SK-N-SH treated with all-trans-retinoic acid at 6 μM for 48 hours (cell line): ENCODE measurements at regions not wholly inside any gene's neighbourhood (a gene's known extent, or its start where the extent isn't known, plus 50 kb on each side); places are given as distances from the start of the nearest gene placed in this dataset.

Source experiments
- ATAC-seq: fragments of 200-7000 bp; cut with Tn5 transposase; 3 replicates; pipeline ENCODE4 v1.9.1; 2020; ENCODE audit warnings: mild to moderate bottlenecking, moderate library complexity
- ARNTL ChIP-seq: fragments of 450-650 bp; formaldehyde crosslinking; IDR thresholded peaks from 2 replicates; pipeline ENCODE4 v1.5.0; 2020; ENCODE audit warnings: low read depth, mild to moderate bottlenecking, moderate library complexity, borderline replicate concordance
- BACH2 ChIP-seq: fragments of 250-450 bp; sonication (Bioruptor Pico); IDR thresholded peaks from 2 replicates; pipeline ENCODE4 v1.9.0; 2021; ENCODE audit warnings: mild to moderate bottlenecking, borderline replicate concordance
- ESRRG ChIP-seq: fragments of 250-450 bp; sonication (Bioruptor Pico); IDR thresholded peaks from 2 replicates; pipeline ENCODE4 v1.6.1; 2021; ENCODE audit warnings: mild to moderate bottlenecking
- GLIS3 ChIP-seq: fragments of 250-450 bp; sonication (Bioruptor Pico); IDR thresholded peaks from 2 replicates; pipeline ENCODE4 v1.5.0; 2020; ENCODE audit warnings: mild to moderate bottlenecking, moderate library complexity
- ISL1 ChIP-seq: fragments of 250-450 bp; sonication (Bioruptor Pico); IDR thresholded peaks from 2 replicates; pipeline ENCODE4 v2.1.2; 2022; ENCODE audit warnings: mild to moderate bottlenecking, moderate library complexity
- OSR1 ChIP-seq: fragments of 250-450 bp; sonication (Bioruptor Pico); IDR thresholded peaks from 2 replicates; pipeline ENCODE4 v1.8.0; 2022; ENCODE audit warnings: moderate library complexity, mild to moderate bottlenecking, inconsistent platforms
- PPARA ChIP-seq: fragments of 250-450 bp; sonication (Bioruptor Pico); IDR thresholded peaks from 2 replicates; pipeline ENCODE4 v1.5.0; 2020; ENCODE audit warnings: mild to moderate bottlenecking, borderline replicate concordance
- RARB ChIP-seq: fragments of 250-450 bp; sonication (Bioruptor Pico); IDR thresholded peaks from 2 replicates; pipeline ENCODE4 v1.8.0; 2021; ENCODE audit warnings: mild to moderate bottlenecking, moderate library complexity
- SNAI2 ChIP-seq: fragments of 250-450 bp; sonication (Bioruptor Pico); IDR thresholded peaks from 2 replicates; pipeline ENCODE4 v1.5.0; 2020; ENCODE audit warnings: mild to moderate bottlenecking, moderate library complexity
- TCF4 ChIP-seq: fragments of 250-450 bp; sonication (Bioruptor Pico); IDR thresholded peaks from 2 replicates; pipeline ENCODE4 v1.8.0; 2021; ENCODE audit warnings: mild to moderate bottlenecking, moderate library complexity, borderline replicate concordance
- TOX ChIP-seq: fragments of 250-450 bp; sonication (Bioruptor Pico); IDR thresholded peaks from 2 replicates; pipeline ENCODE4 v1.8.0; 2021; ENCODE audit warnings: mild to moderate bottlenecking, moderate library complexity, borderline replicate concordance
- ZC3H10 ChIP-seq: fragments of 250-450 bp; sonication (Bioruptor Pico); IDR thresholded peaks from 2 replicates; pipeline ENCODE4 v1.5.1; 2021; ENCODE audit warnings: mild to moderate bottlenecking, moderate library complexity
- ZFP3 ChIP-seq: fragments of 250-450 bp; sonication (Bioruptor Pico); IDR thresholded peaks from 2 replicates; pipeline ENCODE4 v1.5.0; 2020; ENCODE audit warnings: mild to moderate bottlenecking, moderate library complexity
- ZFP30 ChIP-seq: fragments of 450-650 bp; formaldehyde crosslinking; IDR thresholded peaks from 2 replicates; pipeline ENCODE4 v1.5.0; 2022; ENCODE audit warnings: mild to moderate bottlenecking, moderate library complexity
- ZNF565 ChIP-seq: fragments of 450-650 bp; formaldehyde crosslinking; conservative IDR thresholded peaks from 2 replicates; pipeline ENCODE4 v1.5.0; 2020; ENCODE audit warnings: low read depth, mild to moderate bottlenecking, moderate library complexity
- ZNF70 ChIP-seq: fragments of 450-650 bp; formaldehyde crosslinking; IDR thresholded peaks from 2 replicates; pipeline ENCODE4 v1.5.0; 2020; ENCODE audit warnings: mild to moderate bottlenecking, moderate library complexity
- ZNF8 ChIP-seq: fragments of 450-650 bp; formaldehyde crosslinking; IDR thresholded peaks from 2 replicates; pipeline ENCODE4 v1.5.0; 2020; ENCODE audit warnings: mild to moderate bottlenecking, moderate library complexity
- TF ChIP-seq, protein P1 (sequence below): fragments of 250-450 bp; sonication (Bioruptor Pico); IDR thresholded peaks from 2 replicates; pipeline ENCODE4 v1.5.0; 2020; ENCODE audit warnings: mild to moderate bottlenecking, moderate library complexity
- TF ChIP-seq, protein P2 (sequence below): fragments of 250-450 bp; sonication (Bioruptor Pico); IDR thresholded peaks from 2 replicates; pipeline ENCODE4 v1.5.1; 2020; ENCODE audit warnings: low read depth, mild to moderate bottlenecking, moderate library complexity
- TF ChIP-seq, protein P3 (sequence below): fragments of 250-450 bp; sonication (Bioruptor Pico); IDR thresholded peaks from 2 replicates; pipeline ENCODE4 v1.8.0; 2021; ENCODE audit warnings: low read depth, mild to moderate bottlenecking, moderate library complexity, borderline replicate concordance
- TF ChIP-seq, protein P4 (sequence below): fragments of 250-450 bp; sonication (Bioruptor Pico); IDR thresholded peaks from 2 replicates; pipeline ENCODE4 v1.8.0; 2020; ENCODE audit warnings: mild to moderate bottlenecking, moderate library complexity, borderline replicate concordance

DNA sequence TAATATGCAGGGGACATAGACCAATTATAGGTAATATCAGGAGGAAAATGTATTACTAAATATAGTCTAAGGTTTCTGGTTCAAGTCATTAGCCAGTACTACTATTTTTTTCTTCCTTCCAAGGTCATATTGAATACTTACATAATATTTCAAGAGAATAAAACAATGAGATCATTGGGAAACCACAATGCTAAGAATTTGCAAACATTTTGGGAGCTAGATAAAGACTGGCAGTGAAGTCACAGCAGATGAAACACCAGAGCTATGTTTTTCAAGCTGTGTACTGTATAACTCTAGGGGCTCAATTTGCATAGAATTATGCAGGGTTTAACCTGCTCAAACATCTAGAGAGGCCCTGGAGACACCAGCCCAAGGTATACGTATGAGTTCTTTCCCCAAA is 80.5 kb upstream of the KCNH7 start:
- no peak for TF ChIP-seq ZNF565 (CRISPR knock-in tag)
- TF ChIP-seq, all 23 proteins: peak for 0
- no peak for ATAC-seq

DNA sequence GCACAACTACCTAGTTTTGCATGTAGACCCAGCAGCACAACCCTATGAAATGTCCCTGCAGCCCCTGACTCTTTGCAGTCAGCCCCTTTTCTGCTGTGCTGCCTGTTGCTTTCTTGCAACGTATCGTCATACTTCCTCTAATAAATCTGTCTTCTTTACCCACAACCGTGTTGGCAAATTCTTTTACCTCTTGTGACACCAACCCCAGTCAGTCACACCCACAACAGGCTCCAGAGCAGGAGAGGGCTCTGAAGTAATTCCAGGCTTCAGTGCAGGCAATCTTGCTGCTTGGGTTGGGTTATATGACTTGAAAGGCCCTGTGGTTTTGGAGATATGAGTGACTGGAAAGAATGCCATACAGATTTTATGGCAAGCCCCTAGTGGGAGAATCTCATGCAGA is 79.1 kb upstream of the KCNH7 start:
- no peak for ATAC-seq
- TF ChIP-seq ISL1 (CRISPR knock-in tag) (no peak), OSR1 (CRISPR knock-in tag) (no peak), RARB (CRISPR knock-in tag) (no peak), ZNF70 (CRISPR knock-in tag) (no peak), ESRRG (CRISPR knock-in tag) (no peak), ZFP3 (CRISPR knock-in tag) (no peak), TOX (no peak)
- TF ChIP-seq, protein P1, sequence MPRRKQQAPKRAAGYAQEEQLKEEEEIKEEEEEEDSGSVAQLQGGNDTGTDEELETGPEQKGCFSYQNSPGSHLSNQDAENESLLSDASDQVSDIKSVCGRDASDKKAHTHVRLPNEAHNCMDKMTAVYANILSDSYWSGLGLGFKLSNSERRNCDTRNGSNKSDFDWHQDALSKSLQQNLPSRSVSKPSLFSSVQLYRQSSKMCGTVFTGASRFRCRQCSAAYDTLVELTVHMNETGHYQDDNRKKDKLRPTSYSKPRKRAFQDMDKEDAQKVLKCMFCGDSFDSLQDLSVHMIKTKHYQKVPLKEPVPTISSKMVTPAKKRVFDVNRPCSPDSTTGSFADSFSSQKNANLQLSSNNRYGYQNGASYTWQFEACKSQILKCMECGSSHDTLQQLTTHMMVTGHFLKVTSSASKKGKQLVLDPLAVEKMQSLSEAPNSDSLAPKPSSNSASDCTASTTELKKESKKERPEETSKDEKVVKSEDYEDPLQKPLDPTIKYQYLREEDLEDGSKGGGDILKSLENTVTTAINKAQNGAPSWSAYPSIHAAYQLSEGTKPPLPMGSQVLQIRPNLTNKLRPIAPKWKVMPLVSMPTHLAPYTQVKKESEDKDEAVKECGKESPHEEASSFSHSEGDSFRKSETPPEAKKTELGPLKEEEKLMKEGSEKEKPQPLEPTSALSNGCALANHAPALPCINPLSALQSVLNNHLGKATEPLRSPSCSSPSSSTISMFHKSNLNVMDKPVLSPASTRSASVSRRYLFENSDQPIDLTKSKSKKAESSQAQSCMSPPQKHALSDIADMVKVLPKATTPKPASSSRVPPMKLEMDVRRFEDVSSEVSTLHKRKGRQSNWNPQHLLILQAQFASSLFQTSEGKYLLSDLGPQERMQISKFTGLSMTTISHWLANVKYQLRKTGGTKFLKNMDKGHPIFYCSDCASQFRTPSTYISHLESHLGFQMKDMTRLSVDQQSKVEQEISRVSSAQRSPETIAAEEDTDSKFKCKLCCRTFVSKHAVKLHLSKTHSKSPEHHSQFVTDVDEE (CRISPR knock-in tag) = no peak
- TF ChIP-seq, all 23 proteins: peak for 0

DNA sequence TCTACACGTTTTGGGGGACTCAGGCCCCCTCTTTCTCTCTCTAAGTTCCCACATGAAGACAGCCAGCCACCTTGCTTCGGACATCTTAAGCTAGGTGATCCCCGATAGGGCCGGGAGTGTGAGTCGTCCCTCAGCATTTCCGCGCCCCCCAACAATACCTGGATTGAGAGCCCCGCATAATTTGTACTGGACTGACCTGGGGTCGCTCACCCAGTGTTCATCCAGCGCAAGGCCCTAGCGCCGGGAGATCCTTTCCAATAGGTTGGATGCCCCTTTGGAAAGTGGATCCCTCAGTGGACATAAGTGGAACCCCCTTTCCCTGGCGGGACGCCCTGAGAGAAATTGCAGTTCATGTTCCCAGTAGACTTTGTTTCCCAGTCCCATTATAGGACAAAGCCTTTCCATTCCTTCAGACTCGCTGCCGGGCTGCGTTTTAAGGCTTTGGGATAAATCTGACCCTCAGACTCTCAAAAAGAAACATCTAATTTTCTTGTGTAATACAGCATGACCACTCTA is 77.8 kb upstream of the KCNH7 start:
- TF ChIP-seq ZNF565 (CRISPR knock-in tag) (no peak), ZFP30 (CRISPR knock-in tag) (no peak), ZFP3 (CRISPR knock-in tag) (no peak), ZNF70 (CRISPR knock-in tag) (no peak), ARNTL (CRISPR knock-in tag) (no peak), PPARA (CRISPR knock-in tag) (no peak), OSR1 (CRISPR knock-in tag) (no peak), ZC3H10 (CRISPR knock-in tag) (no peak), ISL1 (CRISPR knock-in tag) (no peak), TCF4 (CRISPR knock-in tag) (no peak), ZNF8 (no peak), TOX (no peak), SNAI2 (CRISPR knock-in tag) (no peak)
- TF ChIP-seq, protein P2, sequence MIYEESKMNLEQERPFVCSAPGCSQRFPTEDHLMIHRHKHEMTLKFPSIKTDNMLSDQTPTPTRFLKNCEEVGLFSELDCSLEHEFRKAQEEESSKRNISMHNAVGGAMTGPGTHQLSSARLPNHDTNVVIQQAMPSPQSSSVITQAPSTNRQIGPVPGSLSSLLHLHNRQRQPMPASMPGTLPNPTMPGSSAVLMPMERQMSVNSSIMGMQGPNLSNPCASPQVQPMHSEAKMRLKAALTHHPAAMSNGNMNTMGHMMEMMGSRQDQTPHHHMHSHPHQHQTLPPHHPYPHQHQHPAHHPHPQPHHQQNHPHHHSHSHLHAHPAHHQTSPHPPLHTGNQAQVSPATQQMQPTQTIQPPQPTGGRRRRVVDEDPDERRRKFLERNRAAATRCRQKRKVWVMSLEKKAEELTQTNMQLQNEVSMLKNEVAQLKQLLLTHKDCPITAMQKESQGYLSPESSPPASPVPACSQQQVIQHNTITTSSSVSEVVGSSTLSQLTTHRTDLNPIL = no peak
- TF ChIP-seq, protein P1 (CRISPR knock-in tag) = no peak
- TF ChIP-seq, protein P3, sequence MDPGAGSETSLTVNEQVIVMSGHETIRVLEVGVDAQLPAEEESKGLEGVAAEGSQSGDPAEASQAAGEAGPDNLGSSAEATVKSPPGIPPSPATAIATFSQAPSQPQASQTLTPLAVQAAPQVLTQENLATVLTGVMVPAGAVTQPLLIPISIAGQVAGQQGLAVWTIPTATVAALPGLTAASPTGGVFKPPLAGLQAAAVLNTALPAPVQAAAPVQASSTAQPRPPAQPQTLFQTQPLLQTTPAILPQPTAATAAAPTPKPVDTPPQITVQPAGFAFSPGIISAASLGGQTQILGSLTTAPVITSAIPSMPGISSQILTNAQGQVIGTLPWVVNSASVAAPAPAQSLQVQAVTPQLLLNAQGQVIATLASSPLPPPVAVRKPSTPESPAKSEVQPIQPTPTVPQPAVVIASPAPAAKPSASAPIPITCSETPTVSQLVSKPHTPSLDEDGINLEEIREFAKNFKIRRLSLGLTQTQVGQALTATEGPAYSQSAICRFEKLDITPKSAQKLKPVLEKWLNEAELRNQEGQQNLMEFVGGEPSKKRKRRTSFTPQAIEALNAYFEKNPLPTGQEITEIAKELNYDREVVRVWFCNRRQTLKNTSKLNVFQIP (CRISPR knock-in tag) = no peak
- TF ChIP-seq, all 23 proteins: peak for 0
- no peak for ATAC-seq

DNA sequence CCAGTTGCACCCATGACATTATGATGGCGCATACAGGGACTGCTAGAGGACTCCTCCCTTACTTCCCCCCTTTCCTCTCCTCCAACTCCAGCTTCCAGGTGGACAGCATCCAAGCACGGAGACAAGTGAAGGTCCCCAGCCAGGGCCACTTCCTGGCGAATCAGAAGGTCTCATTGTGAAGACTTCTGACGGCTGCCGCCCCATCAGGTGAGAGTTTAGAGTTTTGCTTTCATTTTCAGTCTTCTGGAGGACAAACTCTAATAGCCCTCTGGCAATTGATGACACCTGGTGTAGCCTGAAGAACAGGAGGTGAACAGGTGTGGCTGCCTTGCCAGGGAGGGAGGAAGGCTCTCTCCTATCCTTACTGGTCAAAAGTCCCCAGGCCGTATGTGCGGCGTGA is 77.3 kb upstream of the KCNH7 start:
- no peak for ATAC-seq
- TF ChIP-seq BACH2 (CRISPR knock-in tag) (no peak), GLIS3 (CRISPR knock-in tag) (no peak), ISL1 (CRISPR knock-in tag) (no peak), TCF4 (CRISPR knock-in tag) (no peak), OSR1 (CRISPR knock-in tag) (no peak)
- TF ChIP-seq, protein P3 (CRISPR knock-in tag) = no peak
- TF ChIP-seq, protein P4, sequence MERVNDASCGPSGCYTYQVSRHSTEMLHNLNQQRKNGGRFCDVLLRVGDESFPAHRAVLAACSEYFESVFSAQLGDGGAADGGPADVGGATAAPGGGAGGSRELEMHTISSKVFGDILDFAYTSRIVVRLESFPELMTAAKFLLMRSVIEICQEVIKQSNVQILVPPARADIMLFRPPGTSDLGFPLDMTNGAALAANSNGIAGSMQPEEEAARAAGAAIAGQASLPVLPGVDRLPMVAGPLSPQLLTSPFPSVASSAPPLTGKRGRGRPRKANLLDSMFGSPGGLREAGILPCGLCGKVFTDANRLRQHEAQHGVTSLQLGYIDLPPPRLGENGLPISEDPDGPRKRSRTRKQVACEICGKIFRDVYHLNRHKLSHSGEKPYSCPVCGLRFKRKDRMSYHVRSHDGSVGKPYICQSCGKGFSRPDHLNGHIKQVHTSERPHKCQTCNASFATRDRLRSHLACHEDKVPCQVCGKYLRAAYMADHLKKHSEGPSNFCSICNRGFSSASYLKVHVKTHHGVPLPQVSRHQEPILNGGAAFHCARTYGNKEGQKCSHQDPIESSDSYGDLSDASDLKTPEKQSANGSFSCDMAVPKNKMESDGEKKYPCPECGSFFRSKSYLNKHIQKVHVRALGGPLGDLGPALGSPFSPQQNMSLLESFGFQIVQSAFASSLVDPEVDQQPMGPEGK (CRISPR knock-in tag) = no peak
- TF ChIP-seq, protein P1 (CRISPR knock-in tag) = no peak
